ENCODE measurements at regions not wholly inside any gene's neighbourhood (a gene's known extent, or its start where the extent isn't known, plus 50 kb on each side); places are given as distances from the start of the nearest gene placed in this dataset.
"Not testable (repeated sequence)": the region's sequence is repeated elsewhere in the genome, so short reads cannot be mapped to it uniquely, and the experiment has no call there.

GRCh38 chrX:77003530-77003929 lies 443.7 kb upstream of the FGF16 start:
- DNase-seq (ENCODE audit: low spot score) = no peak

GRCh38 chrX:77003956-77004355 lies 443.2 kb upstream of the FGF16 start:
- no peak for DNase-seq (ENCODE audit: low spot score)

- DNase-seq (ENCODE audit: low spot score) = no peak
Measured at GRCh38 chrX:77009691-77010090, 437.5 kb upstream of the FGF16 start.

- DNase-seq (ENCODE audit: low spot score) = no peak
Measured at GRCh38 chrX:77014377-77015372, 432.5 kb upstream of the FGF16 start.

- DNase-seq (ENCODE audit: low spot score) = no peak
Measured at GRCh38 chrX:77017093-77017492, 430.1 kb upstream of the FGF16 start.

- not testable (repeated sequence) for DNase-seq (ENCODE audit: low spot score)
Measured at GRCh38 chrX:77046180-77046810, 400.9 kb upstream of the FGF16 start.

GRCh38 chrX:77060572-77060971 lies 386.6 kb upstream of the FGF16 start:
- DNase-seq (ENCODE audit: low spot score) = no peak

- no peak for DNase-seq (ENCODE audit: low spot score)
Measured at GRCh38 chrX:77061022-77061421, 386.2 kb upstream of the FGF16 start.

GRCh38 chrX:77061545-77061944 lies 385.6 kb upstream of the FGF16 start:
- DNase-seq (ENCODE audit: low spot score) = no peak

GRCh38 chrX:77065896-77066295 lies 381.3 kb upstream of the FGF16 start:
- DNase-seq (ENCODE audit: low spot score) = no peak

- DNase-seq (ENCODE audit: low spot score) = no peak
Measured at GRCh38 chrX:77070202-77070918, 376.8 kb upstream of the FGF16 start.

- no peak for DNase-seq (ENCODE audit: low spot score)
Measured at GRCh38 chrX:77076896-77077295, 370.3 kb upstream of the FGF16 start.

GRCh38 chrX:77081237-77081636 lies 366.0 kb upstream of the FGF16 start:
- DNase-seq (ENCODE audit: low spot score) = not testable (repeated sequence)

GRCh38 chrX:77085372-77085771 lies 361.8 kb upstream of the FGF16 start:
- DNase-seq (ENCODE audit: low spot score) = no peak

GRCh38 chrX:77087529-77088169 lies 359.5 kb upstream of the FGF16 start:
- DNase-seq (ENCODE audit: low spot score) = no peak

GRCh38 chrX:77088233-77088632 lies 359.0 kb upstream of the FGF16 start:
- no peak for DNase-seq (ENCODE audit: low spot score)

- DNase-seq (ENCODE audit: low spot score) = no peak
Measured at GRCh38 chrX:77114501-77114900, 332.7 kb upstream of the FGF16 start.

GRCh38 chrX:77118686-77119085 lies 328.5 kb upstream of the FGF16 start:
- no peak for DNase-seq (ENCODE audit: low spot score)

- DNase-seq (ENCODE audit: low spot score) = no peak
Measured at GRCh38 chrX:77119706-77120105, 327.5 kb upstream of the FGF16 start.

GRCh38 chrX:77123917-77124316 lies 323.3 kb upstream of the FGF16 start:
- not testable (repeated sequence) for DNase-seq (ENCODE audit: low spot score)

GRCh38 chrX:77127571-77127970 lies 319.6 kb upstream of the FGF16 start:
- DNase-seq (ENCODE audit: low spot score) = not testable (repeated sequence)

GRCh38 chrX:77143907-77144306 lies 303.3 kb upstream of the FGF16 start:
- DNase-seq (ENCODE audit: low spot score) = no peak
